ENCODE measurements at regions not wholly inside any gene's neighbourhood (a gene's known extent, or its start where the extent isn't known, plus 50 kb on each side); places are given as distances from the start of the nearest gene placed in this dataset.
"Not testable (repeated sequence)": the region's sequence is repeated elsewhere in the genome, so short reads cannot be mapped to it uniquely, and the experiment has no call there.

DNA sequence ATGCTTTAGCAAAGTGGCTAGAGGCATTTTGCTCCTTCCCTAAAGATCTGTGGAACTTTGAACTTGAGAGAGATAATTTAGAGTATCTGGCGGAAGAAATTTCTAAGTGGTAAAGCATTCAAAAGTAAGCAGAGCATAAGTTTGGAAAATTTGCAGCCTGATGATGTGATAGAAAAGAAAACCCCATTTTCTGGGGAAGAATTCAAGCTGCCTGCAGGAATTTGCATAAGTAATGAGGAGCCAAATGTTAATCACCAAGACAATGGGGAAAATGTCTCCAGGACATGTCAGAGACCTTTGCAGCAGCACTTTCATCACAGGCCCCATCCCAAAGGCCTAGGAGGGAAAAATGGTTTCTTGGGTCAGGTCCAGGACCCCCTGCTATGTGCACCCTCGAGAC, 519.5 kb downstream of the IRS1 start:
- H3K79me2 ChIP-seq (ENCODE audit: insufficient read depth, low read length); intact Hi-C loops (cut with micrococcal nuclease; ENCODE audit: unreplicated experiment); H3K4me1 ChIP-seq (ENCODE audit: insufficient read depth, low read length); in situ Hi-C loops (cut with HindIII; ENCODE audit: extremely low pct_ligation_motif_present, low pct_unique_long_range_greater_than_20kb); DNase-seq (ENCODE audit: low spot score); POLR2A ChIA-PET; FAIRE-seq; H3K36me3 ChIP-seq (replicated peaks in 1 of 2; ENCODE audit: control insufficient read depth in 1 of 2, insufficient read depth in 2 of 2, low read length in 2 of 2); H3K4me2 ChIP-seq (ENCODE audit: low read depth, low read length); H3K9me3 ChIP-seq (ENCODE audit: low read length); H3K27me3 ChIP-seq (ENCODE audit: control insufficient read depth in 1 of 2, insufficient read depth in 2 of 2, low read length in 2 of 2); BruUV-seq (replicated peaks); H3K9ac ChIP-seq (ENCODE audit: insufficient read depth, low read depth, low read length); H3K27ac ChIP-seq (ENCODE audit: extremely low read length, insufficient read depth, low read length); H4K20me1 ChIP-seq (ENCODE audit: insufficient read depth, low read length); CTCF ChIA-PET (ENCODE audit: low intra/inter-chr PET ratio, low total read pairs); H2AFZ ChIP-seq (ENCODE audit: low read length); ATAC-seq; H3K4me3 ChIP-seq (replicated peaks in 1 of 3; ENCODE audit: insufficient read depth in 1 of 3, low read depth in 2 of 3, low read length in 3 of 3): not testable (repeated sequence)
- 37% methylated on average over 2 of the region's 2 CpGs for WGBS (ENCODE audit: low lambda C conversion rate)

DNA sequence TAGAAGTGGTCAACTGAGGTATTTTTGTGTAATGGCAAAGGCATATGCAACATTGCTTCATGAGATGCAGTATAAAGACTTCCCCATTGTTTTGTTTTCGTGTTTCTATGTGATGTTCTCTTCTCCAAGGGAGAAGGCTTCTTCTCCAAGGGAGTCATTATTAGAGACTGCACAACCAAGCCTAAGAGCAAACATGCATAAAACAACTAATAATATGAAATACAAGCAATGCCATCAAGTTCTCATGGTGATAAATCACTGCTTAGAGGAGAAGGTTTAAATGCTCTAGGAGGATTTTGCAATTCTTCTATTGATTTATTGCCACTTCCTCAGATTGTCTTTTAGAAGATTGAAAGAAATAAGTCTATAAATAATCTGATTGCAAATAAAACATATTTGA, 524.4 kb downstream of the IRS1 start:
- FAIRE-seq = no peak
- CTCF ChIA-PET (ENCODE audit: low intra/inter-chr PET ratio, low total read pairs) = no interaction called here
- no peak for DNase-seq (ENCODE audit: low spot score)
- Histone ChIP-seq H3K9me3 (ENCODE audit: low read length) (no peaks in the 10 kb centered on the region), H3K4me3 (replicated peaks in 1 of 3; ENCODE audit: insufficient read depth in 1 of 3, low read depth in 2 of 3, low read length in 3 of 3) (no peak overlapping the region), H3K27ac (ENCODE audit: extremely low read length, insufficient read depth, low read length) (no peak overlapping the region), H3K27me3 (ENCODE audit: control insufficient read depth in 1 of 2, insufficient read depth in 2 of 2, low read length in 2 of 2) (no peaks in the 10 kb centered on the region; a peak in 2 of 5 replicates), H3K4me2 (ENCODE audit: low read depth, low read length) (no peak overlapping the region), H4K20me1 (ENCODE audit: insufficient read depth, low read length) (no peaks in the 10 kb centered on the region), H3K4me1 (ENCODE audit: insufficient read depth, low read length) (no peaks in the 10 kb centered on the region), H3K9ac (ENCODE audit: insufficient read depth, low read depth, low read length) (no peak overlapping the region), H3K36me3 (replicated peaks in 1 of 2; ENCODE audit: control insufficient read depth in 1 of 2, insufficient read depth in 2 of 2, low read length in 2 of 2) (no peaks in the 10 kb centered on the region), H3K79me2 (ENCODE audit: insufficient read depth, low read length) (no peaks in the 10 kb centered on the region), H2AFZ (ENCODE audit: low read length) (no peak overlapping the region)
- POLR2A ChIA-PET = no interaction called here
- BruUV-seq (replicated peaks) = no TSS peak
- ATAC-seq = no peak
- intact Hi-C loops (cut with micrococcal nuclease; ENCODE audit: unreplicated experiment) = no loop called here
- in situ Hi-C loops (cut with HindIII; ENCODE audit: extremely low pct_ligation_motif_present, low pct_unique_long_range_greater_than_20kb) = no loop called here
- WGBS (ENCODE audit: low lambda C conversion rate) = 2% methylated on average over 1 of the region's 1 CpG
- TF ChIP-seq AGO2 (optimal IDR thresholded peaks at IDR 0.05; ENCODE audit: low read depth, low read length) = no peak
- no peak for TF ChIP-seq ZKSCAN1 (IDR thresholded peaks at IDR 0.05; ENCODE audit: low read length)
- no peak for TF ChIP-seq XBP1 (CRISPR knock-in tag; IDR thresholded peaks at IDR 0.05)

DNA sequence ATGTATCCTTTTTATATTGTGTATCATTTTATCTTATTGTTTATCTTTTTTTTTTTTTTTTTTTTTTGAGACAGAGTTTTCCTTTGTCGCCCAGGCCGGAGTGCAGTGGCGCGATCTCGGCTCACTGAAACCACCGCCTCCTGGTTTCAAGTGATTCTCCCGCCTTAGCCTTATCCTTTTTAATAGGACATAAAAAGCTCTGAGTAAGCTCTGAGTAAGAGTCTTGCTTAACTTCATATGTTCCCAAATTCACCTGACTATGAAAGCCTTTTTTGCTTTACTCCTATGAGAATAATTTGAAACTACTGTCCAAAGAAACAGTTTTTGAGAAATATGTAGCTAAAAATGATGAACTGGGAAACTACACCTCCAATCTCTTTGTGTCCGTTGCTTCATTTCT, 525.5 kb downstream of the IRS1 start:
- no peaks in the 10 kb centered on the region for H3K4me1 ChIP-seq (ENCODE audit: insufficient read depth, low read length)
- intact Hi-C loops (cut with micrococcal nuclease; ENCODE audit: unreplicated experiment) = no loop called here
- no peaks in the 10 kb centered on the region for H4K20me1 ChIP-seq (ENCODE audit: insufficient read depth, low read length)
- H3K4me3 ChIP-seq (replicated peaks in 1 of 3; ENCODE audit: insufficient read depth in 1 of 3, low read depth in 2 of 3, low read length in 3 of 3) = no peak overlapping the region
- H3K9ac ChIP-seq (ENCODE audit: insufficient read depth, low read depth, low read length) = no peak overlapping the region
- FAIRE-seq (no peak), ATAC-seq (no peak), DNase-seq (ENCODE audit: low spot score) (no peak)
- no peaks in the 10 kb centered on the region for H3K9me3 ChIP-seq (ENCODE audit: low read length)
- H2AFZ ChIP-seq (ENCODE audit: low read length) = no peak overlapping the region
- WGBS (ENCODE audit: low lambda C conversion rate) = 63% methylated on average over 8 of the region's 8 CpGs
- H3K79me2 ChIP-seq (ENCODE audit: insufficient read depth, low read length) = no peaks in the 10 kb centered on the region
- no peak overlapping the region for H3K4me2 ChIP-seq (ENCODE audit: low read depth, low read length)
- BruUV-seq (replicated peaks) = no TSS peak
- no peaks in the 10 kb centered on the region; a peak in 2 of 5 replicates for H3K27me3 ChIP-seq (ENCODE audit: control insufficient read depth in 1 of 2, insufficient read depth in 2 of 2, low read length in 2 of 2)
- H3K27ac ChIP-seq (ENCODE audit: extremely low read length, insufficient read depth, low read length) = no peak overlapping the region
- H3K36me3 ChIP-seq (replicated peaks in 1 of 2; ENCODE audit: control insufficient read depth in 1 of 2, insufficient read depth in 2 of 2, low read length in 2 of 2) = no peaks in the 10 kb centered on the region
- in situ Hi-C loops (cut with HindIII; ENCODE audit: extremely low pct_ligation_motif_present, low pct_unique_long_range_greater_than_20kb) = no loop called here
- CTCF ChIA-PET (ENCODE audit: low intra/inter-chr PET ratio, low total read pairs) = no interaction called here
- POLR2A ChIA-PET = interaction anchor here (1.6 kb wide), 1 partner anchor 526 kb away, joined by 3 read pairs; the partner anchor contains the start of gene IRS1
- TF ChIP-seq LCORL (IDR thresholded peaks at IDR 0.05) = no peak
- no peak for TF ChIP-seq LCORL (CRISPR knock-in tag; IDR thresholded peaks at IDR 0.05)
- TF ChIP-seq WIZ (CRISPR knock-in tag; IDR thresholded peaks at IDR 0.05) = no peak
- TF ChIP-seq ZNF543 (CRISPR knock-in tag; IDR thresholded peaks at IDR 0.05) = no peak
- TF ChIP-seq, protein P1, sequence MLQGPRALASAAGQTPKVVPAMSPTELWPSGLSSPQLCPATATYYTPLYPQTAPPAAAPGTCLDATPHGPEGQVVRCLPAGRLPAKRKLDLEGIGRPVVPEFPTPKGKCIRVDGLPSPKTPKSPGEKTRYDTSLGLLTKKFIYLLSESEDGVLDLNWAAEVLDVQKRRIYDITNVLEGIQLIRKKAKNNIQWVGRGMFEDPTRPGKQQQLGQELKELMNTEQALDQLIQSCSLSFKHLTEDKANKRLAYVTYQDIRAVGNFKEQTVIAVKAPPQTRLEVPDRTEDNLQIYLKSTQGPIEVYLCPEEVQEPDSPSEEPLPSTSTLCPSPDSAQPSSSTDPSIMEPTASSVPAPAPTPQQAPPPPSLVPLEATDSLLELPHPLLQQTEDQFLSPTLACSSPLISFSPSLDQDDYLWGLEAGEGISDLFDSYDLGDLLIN (CRISPR knock-in tag; IDR thresholded peaks at IDR 0.05; ENCODE audit: borderline replicate concordance) = no peak
- TF ChIP-seq, protein P2, sequence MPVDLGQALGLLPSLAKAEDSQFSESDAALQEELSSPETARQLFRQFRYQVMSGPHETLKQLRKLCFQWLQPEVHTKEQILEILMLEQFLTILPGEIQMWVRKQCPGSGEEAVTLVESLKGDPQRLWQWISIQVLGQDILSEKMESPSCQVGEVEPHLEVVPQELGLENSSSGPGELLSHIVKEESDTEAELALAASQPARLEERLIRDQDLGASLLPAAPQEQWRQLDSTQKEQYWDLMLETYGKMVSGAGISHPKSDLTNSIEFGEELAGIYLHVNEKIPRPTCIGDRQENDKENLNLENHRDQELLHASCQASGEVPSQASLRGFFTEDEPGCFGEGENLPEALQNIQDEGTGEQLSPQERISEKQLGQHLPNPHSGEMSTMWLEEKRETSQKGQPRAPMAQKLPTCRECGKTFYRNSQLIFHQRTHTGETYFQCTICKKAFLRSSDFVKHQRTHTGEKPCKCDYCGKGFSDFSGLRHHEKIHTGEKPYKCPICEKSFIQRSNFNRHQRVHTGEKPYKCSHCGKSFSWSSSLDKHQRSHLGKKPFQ (CRISPR knock-in tag; IDR thresholded peaks at IDR 0.05; ENCODE audit: insufficient replicate concordance) = no peak
- no peak for TF ChIP-seq TAF1 (CRISPR knock-in tag; IDR thresholded peaks at IDR 0.05)
- TF ChIP-seq SRSF1 (optimal IDR thresholded peaks at IDR 0.05; ENCODE audit: low read depth, low read length) = no peak
- no peak for TF ChIP-seq MAF1 (CRISPR knock-in tag; IDR thresholded peaks at IDR 0.05; ENCODE audit: borderline replicate concordance)
